DMS114 treated with DMSO at 0.1 percent for 48 hours (cell line): ENCODE measurements at regions not wholly inside any gene's neighbourhood (a gene's known extent, or its start where the extent isn't known, plus 50 kb on each side); places are given as distances from the start of the nearest gene placed in this dataset.

ENCODE experiments used
- DNase-seq: peaks from one replicate; lab custom pipeline; 2025; ENCODE audit not compliant: unreplicated experiment; lab: John Stamatoyannopoulos, UW

DNA sequence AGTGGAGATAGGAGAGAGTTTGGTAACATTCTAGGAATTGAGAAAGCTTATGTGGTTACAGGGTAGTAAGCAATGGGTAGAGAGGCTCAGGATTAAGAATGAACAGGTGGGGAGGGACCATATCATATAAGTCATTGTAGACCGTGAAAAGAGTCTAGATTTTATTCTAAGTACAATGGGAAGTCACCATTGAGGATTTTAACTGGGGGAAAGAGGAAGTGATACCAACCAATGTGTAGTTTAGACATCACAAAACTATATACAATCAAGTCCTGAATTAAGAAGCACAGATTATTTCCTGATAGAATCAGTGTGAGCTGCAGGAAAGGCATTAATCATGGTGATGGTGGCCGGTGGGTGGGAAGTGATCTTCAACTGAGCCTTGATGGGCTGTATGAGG lies 178.3 kb upstream of the ZIC3 start:
- DNase-seq, result no peak

DNA sequence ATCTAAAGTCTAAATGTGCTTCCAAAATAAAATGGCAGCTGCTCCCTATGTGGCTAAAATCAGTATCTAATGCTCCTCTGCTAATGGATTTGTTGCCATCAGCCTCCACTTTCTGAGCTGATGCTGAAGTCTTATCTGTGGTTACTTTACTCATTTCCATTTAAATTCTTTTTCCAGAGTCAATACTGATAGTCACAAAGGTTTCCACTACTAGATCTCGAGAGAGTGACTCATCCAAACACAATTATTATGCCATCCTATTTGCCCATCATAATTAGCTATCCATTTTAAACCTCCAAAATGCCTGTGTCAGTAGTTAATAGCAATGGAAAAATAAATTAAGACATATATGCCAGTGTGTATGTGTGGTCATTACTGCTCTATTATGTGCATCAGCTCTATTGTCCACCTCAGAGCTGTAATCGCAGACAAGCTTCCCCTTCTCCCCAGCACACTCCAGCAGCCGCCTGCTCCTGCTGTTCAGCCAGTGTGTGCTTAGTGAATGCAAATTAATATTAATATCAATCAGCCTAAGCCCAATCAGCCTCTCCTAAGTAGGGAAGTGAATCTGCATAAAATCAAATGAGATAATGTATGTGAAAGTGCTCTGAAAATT lies 199.8 kb upstream of the ZIC3 start:
- DNase-seq, result no peak

DNA sequence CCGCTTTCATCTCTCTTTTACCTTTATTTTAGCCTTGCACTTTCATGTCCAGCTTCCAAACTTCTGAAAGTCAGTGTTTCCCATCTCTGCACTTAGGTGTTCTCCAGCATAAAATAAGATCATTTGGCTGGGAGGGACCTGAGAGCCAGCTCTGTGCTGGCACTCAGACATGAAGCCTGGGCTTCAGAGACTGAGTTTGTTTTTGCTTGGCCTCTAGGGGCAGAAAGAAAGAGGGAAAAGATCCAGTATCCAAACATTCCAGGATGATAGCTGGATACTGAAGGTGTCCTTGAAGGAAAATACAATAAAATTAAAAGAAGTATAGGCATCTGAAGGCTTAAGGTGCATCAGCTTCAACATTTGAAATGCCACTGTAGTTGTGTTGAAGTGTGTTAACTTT lies 202.4 kb upstream of the ZIC3 start:
- no peak for DNase-seq

- DNase-seq, result no peak
Observed at GRCh38 chrX:137362583-137362982, 203.3 kb upstream of the ZIC3 start.

- no peak for DNase-seq
Observed at GRCh38 chrX:137354851-137355250, 211.1 kb upstream of the ZIC3 start.

GRCh38 chrX:137353404-137353803 lies 212.5 kb upstream of the ZIC3 start:
- no peak for DNase-seq

DNA sequence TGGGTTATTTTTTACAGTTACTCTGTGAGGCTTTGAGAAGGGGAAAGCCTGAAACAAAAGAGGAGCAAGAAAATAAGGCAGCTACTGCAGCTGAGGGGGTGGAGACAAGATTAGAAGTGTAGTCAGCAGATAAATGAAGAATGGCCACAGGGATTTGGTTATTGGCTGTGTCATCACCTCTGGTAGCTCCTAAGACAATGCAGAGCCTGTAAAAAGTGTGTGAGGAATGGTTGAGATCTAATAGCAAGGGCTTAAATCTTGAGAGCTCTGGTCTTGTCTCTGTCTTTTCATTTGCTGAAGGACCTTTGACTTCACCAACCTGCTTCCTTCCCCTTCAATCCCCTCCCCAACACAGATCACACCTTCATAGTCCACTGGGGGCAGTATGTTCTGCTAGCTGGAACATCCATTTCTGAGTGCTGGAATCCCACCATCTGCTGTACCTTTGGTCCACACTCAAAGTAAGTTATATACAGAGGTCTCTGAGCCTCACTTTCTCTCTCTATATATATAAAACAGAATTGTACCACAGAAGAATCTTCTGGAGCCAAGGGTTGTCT lies 213.7 kb upstream of the ZIC3 start:
- DNase-seq, result no peak

DNA sequence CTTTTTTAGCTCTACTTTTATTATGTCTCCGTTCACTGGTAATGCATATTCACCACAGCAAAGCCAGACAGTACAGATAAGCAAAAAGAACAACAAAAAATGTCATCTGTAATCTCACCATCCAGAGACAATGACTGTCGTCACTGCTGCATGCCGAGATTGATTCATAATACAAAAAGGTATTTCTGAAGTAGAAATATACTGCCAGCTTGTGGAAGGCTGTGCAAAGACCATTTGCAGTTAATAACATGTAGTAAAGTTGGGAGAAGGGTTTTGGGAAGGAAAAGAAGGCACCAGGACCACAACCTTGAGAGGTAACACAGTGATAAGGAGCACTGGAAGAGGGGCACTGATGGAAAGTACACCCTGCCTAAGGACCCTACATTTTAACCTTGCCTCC lies 223.0 kb upstream of the ZIC3 start:
- DNase-seq, result no peak

GRCh38 chrX:137313627-137314026 lies 252.3 kb upstream of the ZIC3 start:
- DNase-seq, result no peak

- DNase-seq, result no peak
Observed at GRCh38 chrX:137305404-137305803, 260.5 kb upstream of the ZIC3 start.

- DNase-seq, result no peak
Observed at GRCh38 chrX:137297167-137297566, 263.4 kb upstream of the GPR101 start.

- DNase-seq, result no peak
Observed at GRCh38 chrX:137290011-137290410, 256.2 kb upstream of the GPR101 start.

DNA sequence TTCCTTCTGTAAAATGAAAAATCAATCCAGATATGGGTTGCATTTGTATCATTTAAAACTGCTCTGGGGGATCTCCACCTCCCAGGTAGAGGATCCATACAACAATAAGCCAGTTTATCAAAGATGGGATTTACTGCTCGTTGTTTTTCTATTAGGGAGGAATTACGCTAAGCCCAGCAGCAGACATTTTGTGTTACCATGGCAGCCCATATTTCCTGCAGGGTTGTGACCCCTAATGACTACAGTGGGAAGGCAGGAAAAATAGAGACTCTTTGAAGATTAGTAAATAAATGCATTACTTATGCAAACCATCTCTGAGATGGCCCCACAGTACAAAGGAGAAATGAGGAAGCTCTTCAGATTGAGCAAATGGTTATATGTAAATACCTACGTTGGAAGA lies 253.4 kb upstream of the GPR101 start:
- DNase-seq, result no peak

DNA sequence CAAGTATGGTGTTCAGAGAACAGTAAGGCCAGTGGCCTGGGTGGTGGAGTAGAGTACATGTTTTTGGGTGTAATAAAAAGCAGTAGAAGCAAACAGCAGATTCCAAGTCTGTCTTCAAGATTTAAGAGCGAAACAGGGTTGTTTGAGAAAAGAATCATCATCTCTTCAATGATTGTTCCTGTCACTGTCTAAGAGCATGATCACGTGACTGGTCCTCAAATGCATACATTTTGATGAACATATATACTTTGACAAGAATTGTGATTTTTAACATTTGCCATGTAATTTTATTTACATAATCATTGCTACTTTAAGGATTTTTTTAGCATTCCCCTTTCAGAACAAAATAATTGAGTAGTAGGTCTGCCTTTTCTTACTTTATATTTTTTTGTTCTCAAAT lies 252.6 kb upstream of the GPR101 start:
- DNase-seq, result no peak

DNA sequence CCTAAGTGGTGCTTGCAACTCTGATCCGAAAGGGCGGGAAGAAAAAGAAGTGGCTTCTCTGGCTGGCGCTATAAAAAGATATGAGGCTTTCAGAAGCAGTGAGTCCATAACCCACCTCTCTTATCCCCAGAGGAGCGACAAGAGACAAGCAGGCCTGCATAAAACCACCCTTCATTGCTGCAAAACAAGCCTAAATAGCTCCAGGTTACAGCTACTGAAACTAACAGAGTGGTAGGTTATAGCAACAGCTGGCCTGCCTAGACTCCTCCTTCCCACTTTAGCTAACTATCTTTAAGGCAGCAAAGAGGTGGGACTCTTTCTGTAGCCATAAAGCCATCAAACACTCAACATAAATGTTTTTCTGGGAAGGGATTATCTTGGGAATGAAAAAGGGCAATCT lies 245.0 kb upstream of the GPR101 start:
- DNase-seq, result no peak

GRCh38 chrX:137263374-137263773 lies 229.6 kb upstream of the GPR101 start:
- DNase-seq, result no peak

- DNase-seq, result no peak
Observed at GRCh38 chrX:137245183-137245582, 211.4 kb upstream of the GPR101 start.

DNA sequence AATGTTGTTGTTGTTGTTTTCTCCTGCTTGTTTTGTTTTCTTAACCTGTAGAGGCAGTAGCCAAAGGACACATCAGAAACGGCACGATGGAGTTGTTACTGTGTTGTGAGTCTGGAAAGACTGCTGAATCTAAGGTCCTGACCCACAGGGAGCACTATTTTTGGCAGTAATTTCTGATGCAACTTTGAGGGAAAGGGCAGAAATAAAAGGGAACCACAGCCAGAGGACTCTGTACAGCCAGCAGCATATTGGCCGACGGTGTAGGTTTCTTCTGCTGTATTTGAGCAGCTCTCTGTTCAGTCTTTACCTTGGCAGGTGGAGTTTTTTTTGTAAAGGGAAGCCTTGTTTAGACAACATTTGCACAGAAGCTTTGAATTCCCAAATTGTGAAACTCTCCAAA lies 203.0 kb upstream of the GPR101 start:
- no peak for DNase-seq

DNA sequence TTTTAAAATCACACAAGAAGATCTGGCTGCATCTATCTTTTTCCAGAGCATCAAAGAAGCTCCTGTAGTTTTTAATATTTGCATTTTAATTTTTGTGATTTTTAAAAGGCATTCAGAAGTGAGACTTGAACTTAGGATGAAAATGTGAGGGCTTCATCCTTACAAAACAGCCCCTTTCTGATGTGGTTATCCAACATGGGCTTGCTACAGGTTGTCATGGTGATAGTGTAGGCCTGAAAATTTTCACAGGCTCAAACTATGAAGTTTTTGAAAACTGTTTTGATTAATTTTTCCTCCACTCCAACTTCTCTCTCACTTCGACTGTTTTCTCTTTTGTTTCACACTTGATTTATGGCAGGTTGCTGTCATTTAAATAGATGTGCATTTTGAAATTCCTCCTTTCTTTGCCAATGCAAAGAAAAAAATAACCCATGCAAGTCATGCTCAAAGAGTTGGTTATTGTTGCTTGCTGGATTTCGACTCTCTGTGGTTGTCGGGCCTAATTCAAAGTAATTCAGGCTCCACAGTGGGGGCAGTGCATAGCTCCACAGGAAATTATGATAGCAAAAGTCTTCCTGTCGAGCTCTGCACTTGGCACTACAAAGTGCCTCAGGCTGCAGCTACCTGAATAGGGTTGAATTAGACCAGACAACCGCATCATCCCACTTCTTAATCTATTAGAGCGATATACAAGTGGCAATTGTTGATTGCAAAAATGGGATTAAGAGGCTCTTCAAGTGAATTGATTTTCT lies 201.0 kb upstream of the GPR101 start:
- no peak for DNase-seq

DNA sequence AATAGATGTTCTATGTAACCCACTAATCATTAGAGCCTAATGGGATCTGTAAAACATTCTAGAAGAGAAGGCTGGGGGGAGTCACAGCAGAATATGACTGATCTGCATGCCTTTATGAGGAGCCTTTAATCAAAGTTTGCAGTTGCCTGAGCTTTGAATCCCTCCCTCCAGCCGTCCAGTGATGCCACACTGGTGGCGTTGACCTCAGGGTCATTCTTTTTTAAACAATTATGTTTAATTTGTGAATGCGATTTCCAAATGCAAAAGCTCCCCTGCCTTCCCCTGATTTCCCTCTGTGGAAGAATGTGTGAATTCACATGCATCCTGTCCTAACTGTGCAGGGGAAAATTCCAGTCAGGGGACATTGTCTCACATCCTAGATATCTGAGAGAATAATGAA lies 199.7 kb upstream of the GPR101 start:
- DNase-seq, result no peak

DNA sequence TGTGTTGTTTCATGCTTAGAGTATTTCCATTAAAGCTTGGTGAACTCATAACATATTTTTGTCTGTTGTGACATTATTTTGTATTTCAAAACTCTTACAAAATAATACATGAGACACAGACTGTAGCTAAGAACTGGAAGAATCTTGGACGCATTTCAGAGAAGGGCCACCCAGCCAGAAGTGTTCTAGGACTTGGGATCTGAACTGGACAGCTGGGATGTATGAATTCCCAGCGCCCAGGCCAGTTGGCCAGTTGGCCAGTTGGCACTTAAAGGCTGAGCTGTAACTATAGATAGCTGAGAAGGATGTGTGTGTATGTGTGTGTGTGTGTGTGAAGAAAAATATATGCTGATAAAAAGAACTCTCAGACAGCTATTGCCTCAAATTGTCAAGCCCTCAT lies 193.4 kb upstream of the GPR101 start:
- DNase-seq, result no peak

DNA sequence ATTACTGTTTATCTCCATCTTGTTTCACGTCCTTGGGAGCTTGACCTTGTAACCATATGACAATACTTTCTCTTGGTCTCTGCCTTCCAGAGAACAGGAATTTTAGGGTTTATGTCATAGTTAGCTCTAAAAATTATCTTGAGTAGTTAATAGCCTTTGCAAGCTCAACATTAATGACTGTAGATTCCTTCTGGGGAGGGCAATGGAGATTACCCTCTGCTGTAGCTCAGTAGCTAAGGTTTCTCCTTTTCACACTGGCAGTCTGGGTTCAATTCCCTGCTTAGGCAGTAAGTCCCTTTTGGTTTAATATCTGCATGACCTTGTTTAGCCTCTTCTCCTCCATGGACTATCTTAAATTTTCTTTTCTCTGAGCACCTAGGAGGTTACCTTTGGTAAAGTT lies 181.7 kb upstream of the GPR101 start:
- DNase-seq, result no peak
